ENCODE measurements at regions not wholly inside any gene's neighbourhood (a gene's known extent, or its start where the extent isn't known, plus 50 kb on each side); places are given as distances from the start of the nearest gene placed in this dataset.

- DNase-seq, result no peak
These were observed 53.9 kb upstream of the HEPHL1 start for GRCh38 chr11:93967258-93967657.

GRCh38 chr11:93967944-93968343 is 53.2 kb upstream of the HEPHL1 start:
- no peak for DNase-seq

- DNase-seq, result no peak
These were observed 50.9 kb upstream of the HEPHL1 start for GRCh38 chr11:93969925-93970922.
